Choroid plexus epithelial cell (primary cell): ENCODE measurements at regions not wholly inside any gene's neighbourhood (a gene's known extent, or its start where the extent isn't known, plus 50 kb on each side); places are given as distances from the start of the nearest gene placed in this dataset.

Experiments used
- DNase-seq: peaks from one replicate; pipeline ENCODE4 v3.0.0-alpha.2; 2010; ENCODE audit warnings: low read depth
- H3K4me3 ChIP-seq: 2 replicates; pipeline ENCODE4 v1.5.1; 2011; ENCODE audit warnings: low read depth, mild to moderate bottlenecking, control low read depth, low read length, moderate library complexity
- TF ChIP-seq, protein P1 (sequence below): conservative IDR thresholded peaks from 2 replicates; pipeline ENCODE4 v1.5.1; 2011; ENCODE audit warnings: low read depth, mild to moderate bottlenecking, control low read depth, inconsistent platforms, low read length, moderate library complexity

- no peak overlapping the region for H3K4me3 ChIP-seq
- TF ChIP-seq, protein P1, sequence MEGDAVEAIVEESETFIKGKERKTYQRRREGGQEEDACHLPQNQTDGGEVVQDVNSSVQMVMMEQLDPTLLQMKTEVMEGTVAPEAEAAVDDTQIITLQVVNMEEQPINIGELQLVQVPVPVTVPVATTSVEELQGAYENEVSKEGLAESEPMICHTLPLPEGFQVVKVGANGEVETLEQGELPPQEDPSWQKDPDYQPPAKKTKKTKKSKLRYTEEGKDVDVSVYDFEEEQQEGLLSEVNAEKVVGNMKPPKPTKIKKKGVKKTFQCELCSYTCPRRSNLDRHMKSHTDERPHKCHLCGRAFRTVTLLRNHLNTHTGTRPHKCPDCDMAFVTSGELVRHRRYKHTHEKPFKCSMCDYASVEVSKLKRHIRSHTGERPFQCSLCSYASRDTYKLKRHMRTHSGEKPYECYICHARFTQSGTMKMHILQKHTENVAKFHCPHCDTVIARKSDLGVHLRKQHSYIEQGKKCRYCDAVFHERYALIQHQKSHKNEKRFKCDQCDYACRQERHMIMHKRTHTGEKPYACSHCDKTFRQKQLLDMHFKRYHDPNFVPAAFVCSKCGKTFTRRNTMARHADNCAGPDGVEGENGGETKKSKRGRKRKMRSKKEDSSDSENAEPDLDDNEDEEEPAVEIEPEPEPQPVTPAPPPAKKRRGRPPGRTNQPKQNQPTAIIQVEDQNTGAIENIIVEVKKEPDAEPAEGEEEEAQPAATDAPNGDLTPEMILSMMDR = no peak
- no peak for DNase-seq
These were observed 241.3 kb downstream of the LOXHD1 start for GRCh38 chr18:46415532-46416252.

DNA sequence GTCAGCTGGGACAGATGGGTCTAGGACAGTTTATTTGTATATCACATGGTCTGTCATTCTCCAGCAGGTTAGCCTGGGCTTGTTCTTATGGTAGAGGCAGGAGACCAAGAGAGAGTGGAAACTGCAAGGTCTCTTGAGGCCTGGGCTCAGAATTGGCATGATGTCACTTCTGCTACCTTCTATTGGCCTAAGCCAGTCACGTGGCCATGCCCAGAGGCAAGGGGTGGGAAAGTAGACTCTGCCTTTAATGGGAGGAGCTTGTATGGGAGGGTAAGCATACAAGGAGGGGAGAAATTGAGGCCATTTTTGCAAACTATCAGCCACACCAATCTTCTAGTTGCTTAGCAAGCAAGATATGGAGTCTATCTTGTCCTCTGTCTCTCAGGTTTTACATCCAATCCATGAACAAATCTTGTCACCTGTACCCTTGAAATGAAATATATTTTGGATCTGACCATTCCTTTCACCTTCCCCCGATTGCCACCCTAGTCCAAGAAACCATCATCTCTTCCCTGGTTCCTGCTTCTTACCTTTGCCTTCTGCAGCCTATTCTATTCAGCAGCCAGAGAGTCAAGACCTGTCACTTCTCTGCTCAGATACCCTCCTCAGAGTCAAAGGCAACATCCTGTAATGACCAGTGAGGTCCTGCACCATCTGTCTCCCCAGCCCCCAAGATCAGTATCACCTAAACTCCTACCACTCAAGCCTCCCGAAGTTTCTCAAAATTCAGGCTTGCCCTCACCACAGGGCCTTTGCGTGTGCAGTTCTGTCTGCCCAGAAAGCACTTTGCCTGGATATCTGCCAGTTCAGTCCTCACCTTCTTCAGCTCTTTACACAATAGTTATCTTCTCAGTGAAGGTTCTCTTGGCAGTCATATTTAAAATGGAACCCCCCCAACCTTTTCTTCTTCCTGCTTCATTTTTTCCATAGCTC is 240.0 kb downstream of the LOXHD1 start:
- TF ChIP-seq, protein P1 = no peak
- no peak overlapping the region for H3K4me3 ChIP-seq
- no peak for DNase-seq

DNA sequence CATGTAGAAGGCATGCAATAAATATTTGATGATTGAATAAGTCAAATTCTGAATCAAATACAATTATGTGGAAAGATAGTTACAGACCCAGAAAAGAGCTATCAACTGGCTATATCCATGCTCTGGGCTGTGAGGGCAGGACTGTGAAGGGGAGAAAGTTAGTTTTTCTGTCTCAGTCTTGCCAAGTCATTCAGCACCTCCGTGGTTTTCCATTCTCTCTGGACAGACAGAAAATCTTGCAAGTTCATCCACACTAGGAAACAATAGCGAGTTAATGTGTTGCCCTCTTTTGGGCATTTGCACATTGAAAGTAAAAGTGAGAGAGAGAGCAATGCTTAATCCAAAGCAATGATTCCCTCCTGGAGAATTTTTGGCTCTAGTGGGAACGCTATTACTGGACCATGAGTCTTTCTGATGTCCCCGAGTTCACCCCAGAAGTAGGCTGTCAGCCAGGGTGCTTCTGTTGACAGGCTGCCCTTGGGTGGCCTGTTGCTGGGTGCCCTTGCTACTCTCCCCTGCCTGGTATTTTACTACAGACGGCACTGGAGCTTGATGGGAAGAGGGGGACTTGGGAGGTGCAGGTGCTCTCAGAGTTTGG is 238.3 kb downstream of the LOXHD1 start:
- no peak for DNase-seq
- TF ChIP-seq, protein P1 = no peak
- H3K4me3 ChIP-seq = no peak overlapping the region

GRCh38 chr18:46419391-46420141 is 237.5 kb downstream of the LOXHD1 start:
- TF ChIP-seq, protein P1 = no peak

GRCh38 chr18:46421973-46422551 is 235.0 kb downstream of the LOXHD1 start:
- H3K4me3 ChIP-seq = no peak overlapping the region
- no peak for DNase-seq
- TF ChIP-seq, protein P1 = no peak

More at GRCh38 chr18:46419391-46420141, 237.5 kb downstream of the LOXHD1 start:
- H3K4me3 ChIP-seq = no peak overlapping the region
- no peak for DNase-seq

DNA sequence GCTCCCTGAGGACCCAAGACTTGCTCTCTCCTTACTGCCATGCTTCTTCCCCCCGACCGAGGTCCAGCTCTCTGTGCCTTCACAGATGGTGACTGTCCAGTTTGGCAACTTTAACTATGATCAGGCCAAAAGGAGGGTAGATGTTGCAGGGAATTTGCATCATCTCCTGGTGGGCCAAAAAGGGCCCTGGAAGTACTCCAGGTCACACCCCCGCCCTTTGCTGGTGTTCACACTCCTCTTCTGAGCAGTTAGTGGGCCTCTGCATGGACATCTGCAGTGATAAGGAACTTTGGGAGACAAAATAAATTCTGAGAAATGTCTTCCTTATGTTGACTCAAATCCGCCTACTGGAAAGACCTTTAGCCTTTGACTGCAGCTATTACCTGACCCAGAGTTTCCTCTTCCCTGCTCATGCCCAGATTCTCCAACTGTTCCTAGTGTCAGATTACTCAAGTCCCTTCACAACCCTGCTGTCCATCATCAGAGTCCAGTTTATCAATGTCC is 234.4 kb downstream of the LOXHD1 start:
- TF ChIP-seq, protein P1 = no peak
- no peak for DNase-seq
- H3K4me3 ChIP-seq = no peak overlapping the region
